ENCODE measurements at regions not wholly inside any gene's neighbourhood (a gene's known extent, or its start where the extent isn't known, plus 50 kb on each side); places are given as distances from the start of the nearest gene placed in this dataset.

DNA sequence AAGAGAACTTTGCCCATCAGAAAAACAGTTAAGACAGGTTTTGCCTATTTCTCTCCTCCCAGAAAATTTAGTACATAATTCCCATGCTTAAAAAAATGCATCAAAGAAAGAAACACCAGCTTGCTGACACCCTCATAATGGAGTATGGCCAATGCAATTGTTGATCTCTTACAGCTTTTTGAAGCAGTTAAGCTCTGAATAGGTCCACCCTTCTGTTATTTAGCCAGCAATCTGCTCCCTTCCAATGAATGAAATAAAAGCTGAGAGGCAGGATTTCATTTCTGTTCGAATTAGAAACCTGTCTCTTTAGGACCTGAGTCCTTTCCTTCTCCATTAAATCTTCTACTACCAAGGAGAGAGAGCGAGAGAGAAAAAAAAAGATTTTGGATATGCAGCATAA is 288.7 kb downstream of the RNF144B start:
- DNase-seq = no peak

DNA sequence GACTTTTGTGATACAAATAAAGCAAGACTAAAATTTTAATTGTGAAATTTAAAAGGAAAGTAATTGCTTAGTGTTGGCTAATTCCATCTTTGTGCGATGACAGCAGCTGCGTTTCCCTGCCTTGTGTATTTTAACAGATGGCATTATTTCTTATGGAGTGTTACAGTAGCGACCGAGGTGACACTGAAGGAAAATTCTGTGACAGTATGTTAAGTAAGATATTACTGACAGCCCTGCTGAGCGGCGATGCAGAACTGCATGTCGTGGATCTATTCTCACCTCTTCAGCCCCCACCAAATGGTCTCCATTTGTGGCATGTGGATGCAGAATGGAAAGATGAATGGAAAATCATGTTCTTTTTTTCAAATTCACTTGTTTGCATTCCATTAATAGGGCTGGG is 289.4 kb downstream of the RNF144B start:
- no peak for DNase-seq

DNA sequence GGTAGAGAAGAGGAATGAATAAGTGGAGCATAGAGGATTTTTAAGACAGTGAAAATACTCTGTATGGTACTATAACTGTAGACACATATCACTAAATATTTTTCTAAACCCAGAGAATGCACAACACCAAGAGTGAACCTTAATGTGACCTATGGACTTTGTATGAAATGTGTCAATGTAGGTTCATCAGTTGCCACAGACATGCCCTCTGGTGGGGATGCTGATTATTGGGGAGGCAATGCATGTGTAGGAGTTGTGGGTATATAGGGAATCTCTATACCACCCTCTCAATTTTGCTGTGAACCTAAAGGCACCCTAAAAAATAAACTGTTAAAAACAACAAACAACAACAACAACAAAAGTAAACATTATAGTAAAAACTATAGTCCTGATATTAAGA is 293.7 kb downstream of the RNF144B start:
- no peak for DNase-seq

DNA sequence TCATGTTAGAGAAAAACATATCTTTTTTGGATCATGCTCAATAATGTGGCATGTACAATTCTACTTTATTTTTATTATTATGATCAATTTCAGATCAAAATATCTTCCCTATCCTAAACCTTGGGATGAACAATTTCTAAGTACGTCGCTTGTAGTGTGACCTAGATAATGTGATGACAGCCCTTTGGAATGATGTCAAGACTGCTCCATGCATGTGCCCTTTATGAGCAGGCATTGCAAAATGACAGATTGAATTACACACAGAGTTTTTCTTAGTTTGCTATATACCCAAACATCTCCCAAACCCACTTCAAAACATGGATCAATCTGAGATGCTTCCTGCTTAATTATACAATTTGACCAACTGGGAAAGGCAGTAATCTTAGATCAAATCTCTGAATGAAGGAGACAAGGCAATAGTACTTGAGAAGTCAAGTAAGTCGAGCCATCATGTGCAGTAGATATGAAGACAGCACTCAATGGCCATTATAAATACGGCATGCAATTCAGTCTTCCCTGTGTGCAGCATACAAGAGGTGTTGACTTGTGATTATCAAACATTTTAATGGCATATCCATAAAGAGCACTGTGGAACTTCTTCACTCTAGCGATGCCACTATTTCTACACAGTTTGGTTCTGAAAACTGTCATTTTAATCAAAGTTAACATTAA is 294.8 kb downstream of the RNF144B start:
- DNase-seq = no peak

DNA sequence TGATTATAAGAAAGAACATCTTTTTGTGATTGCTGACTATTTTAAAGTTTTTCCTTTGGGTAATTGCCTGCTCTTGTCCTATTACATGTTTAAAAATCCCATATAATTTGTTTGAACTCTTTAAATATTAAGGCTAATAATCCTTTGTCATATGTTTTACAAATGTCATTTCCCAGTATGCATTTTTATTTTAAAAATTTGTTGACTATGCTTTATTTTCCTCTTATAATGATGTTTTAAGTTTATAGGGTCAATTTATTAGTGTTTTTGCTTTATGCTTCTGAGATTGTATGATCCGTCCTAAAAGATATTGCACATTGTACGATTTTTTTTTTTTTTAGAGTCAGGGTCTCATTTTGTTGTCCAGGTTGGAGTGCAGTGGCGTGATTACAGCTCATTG is 297.2 kb downstream of the RNF144B start:
- DNase-seq = no peak

DNA sequence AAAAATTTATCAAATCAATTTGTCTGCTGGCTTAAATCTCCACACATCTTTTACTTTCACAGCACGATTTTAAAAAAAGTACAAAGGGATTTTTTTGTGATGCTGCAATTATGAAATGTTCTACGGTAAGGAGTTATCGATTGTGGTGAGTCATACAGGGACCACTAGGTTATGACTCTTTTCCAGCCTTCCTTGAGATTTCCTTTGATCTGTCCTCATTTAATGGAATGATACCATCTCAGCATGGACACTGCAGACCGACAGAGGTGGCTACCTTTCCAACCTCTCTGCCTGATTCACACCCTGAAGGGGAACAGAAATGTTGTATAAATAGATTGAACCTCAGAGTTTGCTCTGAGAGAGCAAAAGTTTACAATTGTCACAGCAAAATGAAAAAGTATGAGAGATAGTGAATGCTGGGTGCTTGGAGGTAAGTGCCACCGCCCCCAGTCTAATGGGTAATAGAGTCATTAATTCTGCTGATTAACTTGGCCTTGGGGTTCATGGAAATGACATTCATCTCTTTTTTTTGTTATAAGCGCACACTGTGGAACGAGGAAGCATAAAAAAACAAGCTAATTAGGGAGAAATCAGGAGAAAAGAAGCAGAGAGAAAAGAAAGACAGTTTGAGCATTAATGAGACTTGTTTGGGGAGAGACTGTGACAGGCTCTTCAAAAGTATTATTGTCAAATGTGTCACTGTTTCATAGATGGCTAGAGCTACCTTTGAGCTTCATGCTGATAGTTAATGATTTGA is 306.0 kb downstream of the RNF144B start:
- DNase-seq = no peak

DNA sequence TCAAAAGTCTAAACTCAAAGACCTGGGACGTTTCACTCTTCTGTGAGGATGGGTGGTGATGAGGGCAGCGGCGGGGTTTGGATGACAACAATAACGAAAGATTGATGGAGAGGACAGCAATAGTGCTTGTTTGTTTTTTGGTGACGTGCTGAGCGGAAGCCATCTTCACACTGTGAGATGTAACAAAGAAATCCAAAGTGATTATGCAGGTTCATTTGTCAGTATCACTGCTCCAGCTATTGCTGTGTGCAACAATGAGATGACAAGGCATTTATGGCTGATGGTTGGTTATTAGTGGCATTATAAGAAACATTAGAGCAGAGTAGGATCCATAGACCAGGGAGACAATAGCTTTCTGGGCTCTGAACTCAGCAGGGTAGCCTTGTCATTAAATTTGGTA is 306.7 kb downstream of the RNF144B start:
- no peak for DNase-seq

DNA sequence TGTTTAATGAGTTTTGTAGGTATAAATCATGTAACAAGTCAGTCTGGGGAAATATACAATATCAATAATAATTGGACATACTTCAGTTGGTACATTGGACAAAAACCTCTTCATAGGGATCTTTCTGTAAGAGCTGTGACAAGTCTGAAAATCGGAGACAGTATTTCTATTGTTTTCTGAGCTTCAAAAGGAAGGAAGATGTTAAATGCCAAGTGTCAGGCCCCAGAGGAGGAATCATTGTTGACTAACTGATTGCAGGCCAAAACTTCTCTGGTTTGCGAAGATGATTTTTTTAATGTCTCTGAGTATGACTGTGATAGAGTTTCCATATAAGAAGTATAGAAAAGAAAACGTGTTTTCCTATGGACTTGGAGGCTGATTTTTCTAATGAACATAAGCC is 316.4 kb downstream of the RNF144B start:
- no peak for DNase-seq

DNA sequence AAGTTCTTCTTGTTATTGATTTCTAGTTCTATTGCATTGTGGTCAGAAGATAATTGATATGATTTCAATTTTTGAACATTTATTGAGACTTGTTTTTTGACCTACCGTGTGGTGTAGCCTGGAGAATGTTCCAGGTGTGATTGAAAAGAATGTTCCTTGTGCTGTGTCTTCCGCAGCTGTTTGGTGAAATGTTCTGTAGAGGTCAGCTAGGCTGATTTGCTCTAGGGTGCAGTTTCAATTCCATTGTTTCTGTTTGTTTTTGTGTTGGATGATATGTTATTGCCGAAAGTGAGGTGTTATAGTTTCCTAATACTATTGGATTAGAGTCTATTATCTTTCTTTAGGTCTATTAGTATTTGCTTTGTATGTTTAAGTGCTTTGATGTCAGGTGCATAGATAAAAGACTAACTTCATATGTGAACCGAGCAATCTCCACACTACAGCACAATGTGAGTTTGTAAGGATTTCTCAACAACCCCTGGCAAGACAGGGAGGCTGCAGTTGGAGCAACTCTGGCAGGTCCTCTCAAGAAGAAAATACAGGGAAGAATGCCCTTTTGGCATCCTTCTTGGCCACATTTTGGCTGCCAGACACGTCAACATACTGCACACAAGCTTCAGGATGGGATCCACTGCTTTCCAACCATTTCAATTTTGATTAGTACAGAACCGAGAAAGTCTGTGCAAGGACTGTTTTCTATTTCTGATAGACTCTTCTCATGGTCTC is 320.7 kb downstream of the RNF144B start:
- DNase-seq = no peak

DNA sequence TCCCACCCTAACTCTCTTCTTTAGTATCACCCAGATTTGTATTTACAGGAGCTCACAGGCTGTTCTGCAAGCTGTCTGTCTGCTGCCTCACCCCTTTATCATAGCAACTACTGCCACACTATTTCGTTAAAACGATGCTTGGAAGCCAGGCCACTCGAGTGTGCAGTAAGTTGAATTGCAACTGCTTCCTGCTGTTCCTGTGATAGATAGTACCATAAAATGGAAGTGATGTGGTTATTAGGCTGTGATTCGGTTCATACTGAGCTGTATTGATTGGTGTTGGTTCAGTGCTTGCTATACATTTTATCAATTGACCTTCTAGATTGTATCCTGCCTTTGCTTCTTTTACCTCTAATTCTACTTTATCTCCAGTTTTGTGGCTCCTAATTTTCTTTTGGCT is 325.4 kb downstream of the RNF144B start:
- DNase-seq = no peak

DNA sequence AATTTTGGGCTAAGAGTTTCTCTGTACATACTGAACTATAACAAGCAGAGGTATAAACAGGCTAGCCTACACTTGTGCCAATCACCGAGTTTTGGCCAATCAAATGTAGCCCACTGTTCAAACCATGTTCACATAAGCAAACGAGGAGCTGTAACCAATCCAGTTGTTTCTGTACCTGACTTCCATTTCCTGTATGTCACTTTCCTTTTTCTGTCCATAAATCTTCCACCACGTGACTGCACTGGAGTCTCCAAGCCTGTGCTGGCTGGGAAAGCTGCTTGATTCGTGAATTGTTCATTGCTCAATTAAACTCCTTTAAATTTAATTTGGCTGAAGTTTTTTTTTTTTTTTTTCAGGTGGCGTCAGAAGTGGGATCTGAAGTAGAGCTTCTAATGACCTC is 332.9 kb downstream of the RNF144B start:
- DNase-seq = no peak

DNA sequence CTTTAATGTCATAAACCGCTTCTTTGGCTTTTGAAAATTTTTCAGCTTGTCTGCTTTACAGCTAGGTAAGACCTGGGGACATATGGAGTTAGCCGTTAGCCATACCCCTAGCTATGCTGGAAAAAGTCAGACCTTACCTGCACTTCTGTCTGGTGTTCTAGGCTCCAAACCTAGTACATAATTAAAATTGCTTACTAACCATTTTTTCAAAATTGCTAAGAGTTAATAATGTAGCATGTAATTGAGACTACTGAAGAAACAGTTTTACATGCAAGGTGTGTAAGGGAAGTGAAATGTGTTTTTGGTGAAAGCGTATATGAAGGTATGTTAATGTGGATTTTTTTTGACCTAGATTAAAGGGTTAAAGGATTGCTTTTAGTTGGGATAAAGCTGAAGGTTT is 336.9 kb downstream of the RNF144B start:
- DNase-seq = no peak

DNA sequence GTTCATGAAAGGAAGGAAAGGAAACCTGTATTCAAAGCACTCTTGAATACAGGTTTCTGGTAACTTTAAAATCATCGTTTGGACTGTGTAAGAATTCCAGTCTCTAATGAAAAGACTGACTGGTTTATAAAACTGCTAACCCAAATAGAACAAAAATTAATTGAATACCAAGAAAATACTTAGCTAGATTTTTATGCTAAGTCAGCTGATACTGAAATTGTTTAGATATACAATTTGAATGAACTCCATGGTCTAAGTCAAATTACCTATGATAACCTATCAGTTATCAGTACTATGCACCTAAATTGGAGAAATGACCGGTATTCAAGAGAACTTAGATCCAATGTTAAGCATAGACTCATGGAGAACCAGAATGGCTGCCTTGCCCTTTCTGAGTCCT is 338.3 kb downstream of the RNF144B start:
- no peak for DNase-seq

DNA sequence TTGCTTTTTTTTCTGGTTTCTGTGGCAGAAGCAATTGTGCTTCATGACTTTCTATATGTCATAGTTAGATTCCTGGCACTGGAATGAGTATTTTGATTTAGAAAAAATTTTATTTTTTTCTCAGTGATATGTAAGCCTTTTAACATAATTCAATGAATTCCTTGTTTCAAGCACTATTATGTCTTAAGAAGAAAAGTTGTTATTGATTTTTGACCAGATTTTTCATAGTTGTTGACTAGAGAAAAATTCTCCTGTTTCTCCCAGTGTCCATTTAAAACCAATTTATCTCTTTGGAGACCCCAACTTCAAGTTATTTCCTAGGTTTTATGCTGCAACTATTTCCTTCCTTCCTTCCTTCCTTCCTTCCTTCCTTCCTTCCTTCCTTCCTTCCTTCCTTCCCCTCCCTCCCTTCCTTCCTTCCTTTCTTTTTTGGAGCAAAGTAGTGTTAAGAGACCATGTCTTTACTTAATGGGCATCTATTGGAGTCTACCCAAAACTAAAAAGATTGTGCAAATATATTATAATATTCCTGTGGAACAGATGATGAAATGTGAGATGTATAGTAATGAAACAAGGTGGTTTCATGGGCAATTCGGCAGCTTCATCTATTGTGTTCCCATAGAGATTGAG is 346.9 kb downstream of the RNF144B start:
- DNase-seq = no peak

DNA sequence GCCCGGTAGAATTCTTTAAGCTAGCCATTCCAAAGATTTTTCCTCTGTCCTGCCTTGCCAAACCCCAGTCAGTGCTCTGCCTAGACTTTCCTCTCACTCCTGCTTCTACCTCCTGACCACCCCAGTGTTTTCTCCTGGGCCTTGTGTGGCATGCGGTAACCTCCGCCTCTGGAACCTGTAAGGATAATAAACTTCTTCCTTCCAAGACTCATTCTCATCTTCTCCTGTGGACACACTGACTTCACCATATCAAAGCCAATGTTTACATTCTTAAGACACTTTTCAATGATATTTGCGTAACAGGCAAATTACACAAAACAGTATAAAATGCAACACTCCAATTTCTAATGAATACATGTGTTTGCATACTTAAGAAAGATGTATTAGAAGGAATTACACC is 354.6 kb downstream of the RNF144B start:
- no peak for DNase-seq

DNA sequence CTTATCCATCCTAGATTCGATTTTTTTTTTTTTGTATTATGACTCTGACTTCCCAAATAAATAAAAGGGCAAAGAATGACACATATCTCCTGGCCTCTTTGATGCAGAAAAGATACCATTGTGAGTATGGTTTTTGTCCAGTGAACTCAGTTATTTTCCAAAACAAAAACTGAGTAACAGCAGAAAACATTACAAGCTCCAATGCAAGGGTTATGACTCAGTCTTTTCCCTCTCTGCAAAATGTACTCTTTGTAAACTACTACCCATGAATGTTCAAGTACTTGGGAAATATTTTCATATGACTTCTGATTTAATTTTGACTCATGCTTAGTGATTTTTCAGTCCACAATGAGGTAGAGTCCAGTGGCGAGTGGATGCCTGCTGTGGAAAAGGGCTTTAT is 355.3 kb downstream of the RNF144B start:
- no peak for DNase-seq

DNA sequence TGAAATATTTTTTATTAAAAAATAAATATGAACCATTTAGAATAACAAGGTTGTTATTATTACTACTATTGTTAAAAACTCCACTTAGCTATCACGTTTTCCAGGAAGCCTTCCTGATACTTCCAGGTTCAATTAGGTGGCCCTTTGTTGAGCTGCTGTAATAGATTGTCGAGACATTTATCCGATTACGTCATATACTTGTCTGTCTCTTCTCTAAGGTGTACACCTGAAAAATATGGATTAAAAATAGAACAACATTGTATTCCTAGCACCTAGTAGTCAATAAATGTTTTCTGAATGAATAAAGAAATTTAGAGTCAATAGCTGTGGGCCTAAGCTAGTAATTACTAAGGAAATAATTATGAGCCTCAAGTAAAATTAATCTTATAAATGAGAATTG is 359.6 kb downstream of the RNF144B start:
- no peak for DNase-seq

DNA sequence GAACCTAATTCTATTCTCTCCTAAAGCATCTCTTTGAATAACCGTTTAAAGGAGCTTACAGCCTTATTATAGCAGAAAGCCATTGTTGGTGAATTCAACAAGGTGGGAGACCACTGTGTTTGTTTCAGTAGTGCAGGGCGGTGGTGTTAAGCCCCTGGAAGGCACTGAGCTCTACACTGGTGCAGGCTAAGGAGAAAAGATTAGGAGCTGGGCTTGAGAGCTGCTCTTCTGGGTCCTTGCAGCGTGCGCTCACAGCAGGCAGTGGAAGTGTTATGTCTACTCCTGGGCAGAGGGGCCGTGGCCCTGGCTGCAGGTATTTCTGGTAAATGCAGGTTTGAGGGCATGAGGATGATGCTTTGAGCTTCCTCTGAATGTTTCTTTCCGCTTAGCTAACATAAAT is 361.2 kb downstream of the RNF144B start:
- no peak for DNase-seq

DNA sequence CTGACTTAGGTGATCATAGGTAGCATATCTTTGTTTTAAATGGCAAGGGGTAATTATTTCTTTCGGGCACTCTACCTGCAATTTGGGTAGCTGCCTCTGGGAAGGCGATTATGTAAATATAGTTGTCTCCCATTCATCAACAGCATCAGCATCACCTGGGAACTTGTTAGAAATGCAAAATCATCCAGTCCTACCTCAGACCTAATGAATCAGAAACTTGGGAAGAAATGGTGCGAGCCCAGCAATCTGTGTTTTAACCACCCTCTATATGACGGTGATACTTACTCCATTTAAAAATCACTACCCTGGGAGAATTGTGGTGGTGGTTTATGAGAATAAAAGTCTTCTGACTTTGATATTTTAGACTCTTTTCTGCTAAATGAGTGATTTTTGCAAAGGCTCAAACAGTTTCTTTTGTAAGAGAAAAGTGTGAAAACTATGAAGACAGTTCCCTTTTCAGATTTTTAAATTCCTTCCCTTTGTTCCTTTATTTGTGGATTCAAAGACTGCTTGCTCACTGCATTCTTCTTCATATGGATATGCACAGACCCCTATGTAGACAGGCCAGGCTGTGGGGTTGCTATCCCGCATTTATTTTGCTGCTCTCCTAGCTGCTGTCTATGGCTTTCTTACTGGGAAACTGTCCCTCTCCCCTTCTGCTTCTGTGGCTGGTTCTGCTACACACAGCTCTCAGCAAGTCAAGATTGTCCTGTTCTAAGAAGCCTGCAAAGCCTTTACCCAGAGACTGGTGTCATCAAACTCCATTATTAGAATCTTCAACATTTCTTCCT is 365.3 kb downstream of the RNF144B start:
- no peak for DNase-seq

DNA sequence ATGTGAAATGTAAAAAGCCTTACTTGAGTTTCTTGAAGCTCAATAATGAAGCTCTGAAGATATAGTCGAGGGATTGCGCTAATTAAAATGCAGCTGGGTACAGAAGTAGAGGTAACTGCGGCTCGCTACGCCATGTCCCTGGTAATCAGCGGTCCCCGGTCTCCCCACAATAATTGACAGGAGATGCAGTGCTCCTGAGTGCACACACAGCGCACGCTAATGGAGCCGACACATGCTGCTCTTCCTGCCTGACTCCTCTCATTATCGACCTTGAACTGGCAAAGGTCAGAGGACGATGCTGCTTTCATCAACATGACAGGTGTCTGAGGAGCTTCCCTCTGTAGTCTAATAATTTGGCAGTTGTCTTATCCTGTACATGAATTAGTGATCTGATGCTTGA is 365.9 kb downstream of the RNF144B start:
- no peak for DNase-seq

DNA sequence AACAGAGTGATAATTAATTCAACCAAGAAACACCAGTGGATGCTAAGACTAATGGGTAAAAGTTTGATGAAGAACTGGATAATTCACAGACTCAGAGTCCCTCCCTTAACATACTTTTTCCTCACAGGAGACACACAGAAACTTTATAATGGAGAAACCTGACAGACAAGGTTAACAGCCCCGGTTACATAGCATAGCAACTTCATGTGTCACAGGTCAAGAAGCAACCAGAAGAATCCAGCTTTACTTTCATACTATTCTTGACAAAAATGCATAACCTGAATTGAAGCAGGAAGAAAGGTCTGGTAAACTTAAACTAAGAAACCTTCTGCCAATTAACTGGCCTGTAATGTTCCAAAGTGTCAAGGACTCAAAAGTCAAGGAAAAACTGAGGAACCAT is 375.9 kb downstream of the RNF144B start:
- DNase-seq = no peak

DNA sequence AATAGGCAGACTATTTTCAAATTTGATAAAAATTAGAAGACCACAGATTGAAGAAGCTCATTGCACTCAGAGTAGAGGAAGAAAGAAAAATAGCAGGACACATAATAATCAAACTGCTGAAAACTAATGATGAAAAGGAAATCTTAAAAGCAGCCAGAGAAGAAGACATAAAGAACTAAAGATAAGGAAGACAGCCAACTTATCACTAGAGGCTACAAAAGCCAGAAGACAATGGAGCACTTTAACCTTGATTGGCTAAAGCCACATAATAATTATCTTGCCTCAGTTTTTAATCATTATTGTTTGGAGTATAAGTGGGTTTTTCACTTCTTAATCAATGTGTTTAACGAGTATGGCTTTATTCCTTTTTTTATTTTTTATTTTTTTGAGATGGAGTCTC is 397.6 kb downstream of the RNF144B start:
- DNase-seq = no peak
